ENCODE measurements at regions not wholly inside any gene's neighbourhood (a gene's known extent, or its start where the extent isn't known, plus 50 kb on each side); places are given as distances from the start of the nearest gene placed in this dataset.

GRCh38 chr17:77637818-77638575 lies 320.5 kb upstream of the TNRC6C start:
- peak; percentile 58 for DNase-seq

- DNase-seq: no peak
Measured at GRCh38 chr17:77640252-77640651, 318.3 kb upstream of the TNRC6C start.

- DNase-seq: no peak
Measured at GRCh38 chr17:77640916-77641605, 317.4 kb upstream of the TNRC6C start.

GRCh38 chr17:77641718-77642117 lies 316.8 kb upstream of the TNRC6C start:
- no peak for DNase-seq

- peak; percentile 75 for DNase-seq
Measured at GRCh38 chr17:77644181-77645071, 314.1 kb upstream of the TNRC6C start.

GRCh38 chr17:77645072-77646045 lies 313.1 kb upstream of the TNRC6C start:
- peak; percentile 93 for DNase-seq

GRCh38 chr17:77646046-77646430 lies 312.5 kb upstream of the TNRC6C start:
- no peak for DNase-seq

- DNase-seq: no peak
Measured at GRCh38 chr17:77647531-77647930, 311.0 kb upstream of the TNRC6C start.

- DNase-seq: peak; percentile 46
Measured at GRCh38 chr17:77649717-77650211, 308.7 kb upstream of the TNRC6C start.

GRCh38 chr17:77651988-77652387 lies 306.5 kb upstream of the TNRC6C start:
- DNase-seq: no peak

- no peak for DNase-seq
Measured at GRCh38 chr17:77654296-77654695, 304.2 kb upstream of the TNRC6C start.

GRCh38 chr17:77654850-77655249 lies 303.7 kb upstream of the TNRC6C start:
- no peak for DNase-seq

- no peak for DNase-seq
Measured at GRCh38 chr17:77656054-77656453, 302.4 kb upstream of the TNRC6C start.

GRCh38 chr17:77657839-77658238 lies 300.7 kb upstream of the TNRC6C start:
- no peak for DNase-seq

- DNase-seq: no peak
Measured at GRCh38 chr17:77660524-77660923, 298.0 kb upstream of the TNRC6C start.

GRCh38 chr17:77662833-77663232 lies 295.7 kb upstream of the TNRC6C start:
- DNase-seq: no peak

- DNase-seq: no peak
Measured at GRCh38 chr17:77664097-77664729, 294.3 kb upstream of the TNRC6C start.

GRCh38 chr17:77665833-77666232 lies 292.7 kb upstream of the TNRC6C start:
- DNase-seq: no peak

GRCh38 chr17:77666462-77666861 lies 292.0 kb upstream of the TNRC6C start:
- peak; percentile 64 for DNase-seq

- no peak for DNase-seq
Measured at GRCh38 chr17:77666881-77667395, 291.6 kb upstream of the TNRC6C start.

- no peak for DNase-seq
Measured at GRCh38 chr17:77667478-77667877, 291.0 kb upstream of the TNRC6C start.
